ENCODE measurements at regions not wholly inside any gene's neighbourhood (a gene's known extent, or its start where the extent isn't known, plus 50 kb on each side); places are given as distances from the start of the nearest gene placed in this dataset.

GRCh38 chr7:20846791-20847190, 60.1 kb upstream of the SP8 start:
- Mint-ChIP-seq H3K4me1 (no peaks in the 10 kb centered on the region), H3K4me3 (no peak overlapping the region), H3K36me3 (peaks cover 8% of the 10 kb centered on the region), H3K9me3 (peaks cover 15% of the 10 kb centered on the region), H3K27me3 (ENCODE audit: low read depth) (no peaks in the 10 kb centered on the region), H3K27ac (no peak overlapping the region)
- DNase-seq (ENCODE audit: low spot score) (no peak), ATAC-seq (no peak)
- CTCF ChIA-PET = no interaction called here
- TF ChIP-seq ZNF416 (CRISPR knock-in tag; IDR thresholded peaks at IDR 0.05) (no peak), AFF4 (CRISPR knock-in tag; IDR thresholded peaks at IDR 0.05; ENCODE audit: borderline replicate concordance) (no peak), IRF2 (CRISPR knock-in tag; IDR thresholded peaks at IDR 0.05; ENCODE audit: borderline replicate concordance, low read depth) (no peak), RELA (CRISPR knock-in tag; IDR thresholded peaks at IDR 0.05; ENCODE audit: borderline replicate concordance) (no peak), STAT6 (CRISPR knock-in tag; conservative IDR thresholded peaks at IDR 0.05; ENCODE audit: low read depth) (no peak), ZNF263 (CRISPR knock-in tag; IDR thresholded peaks at IDR 0.05; ENCODE audit: low read depth) (no peak), ZNF219 (CRISPR knock-in tag; IDR thresholded peaks at IDR 0.05; ENCODE audit: borderline replicate concordance) (no peak), ZBTB21 (CRISPR knock-in tag; IDR thresholded peaks at IDR 0.05; ENCODE audit: borderline replicate concordance) (no peak), ATF1 (CRISPR knock-in tag; IDR thresholded peaks at IDR 0.05) (no peak), GRHL2 (CRISPR knock-in tag; IDR thresholded peaks at IDR 0.05; ENCODE audit: insufficient replicate concordance, severe bottlenecking) (no peak), FOXP4 (CRISPR knock-in tag; IDR thresholded peaks at IDR 0.05) (no peak), FOXK1 (CRISPR knock-in tag; IDR thresholded peaks at IDR 0.05) (no peak), ZNF512 (CRISPR knock-in tag; IDR thresholded peaks at IDR 0.05; ENCODE audit: borderline replicate concordance) (no peak), ATF6 (CRISPR knock-in tag; IDR thresholded peaks at IDR 0.05) (no peak), ZNF138 (CRISPR knock-in tag; conservative IDR thresholded peaks at IDR 0.05) (no peak), TEAD1 (CRISPR knock-in tag; IDR thresholded peaks at IDR 0.05) (no peak), ZNF671 (CRISPR knock-in tag; IDR thresholded peaks at IDR 0.05) (no peak), E2F1 (CRISPR knock-in tag; IDR thresholded peaks at IDR 0.05) (no peak)
- POLR2A ChIA-PET = no interaction called here
